SK-N-SH (cell line): ENCODE measurements at regions not wholly inside any gene's neighbourhood (a gene's known extent, or its start where the extent isn't known, plus 50 kb on each side); places are given as distances from the start of the nearest gene placed in this dataset.

Source experiments
- CTCF ChIA-PET: fragments of 300-600, 350-600 bp; formaldehyde crosslinking; extraction: SDS; loops from one replicate; lab custom pipeline; 2021; lab: Yijun Ruan, JAX
- POLR2A ChIA-PET: fragments of 350-600 bp; sonication (Branson Sonifier 250); formaldehyde crosslinking; extraction: SDS; loops from one replicate; lab custom pipeline; 2020; ENCODE audit warnings: antibody characterized with exemption, inconsistent platforms; lab: Yijun Ruan, JAX
- DNase-seq: peaks from one replicate; pipeline ENCODE4 v3.0.0; 2012
- H2AFZ ChIP-seq: fragments of 200-600 bp; sonication (generic); 2 replicates; pipeline ENCODE4 v1.8.1; 2016; ENCODE audit warnings: antibody characterized with exemption, mild to moderate bottlenecking, low read depth
- H3F3A ChIP-seq: fragments of 200-600 bp; sonication (generic); replicated peaks from 2 replicates; pipeline ENCODE3; 2016; ENCODE audit warnings: antibody characterized with exemption, mild to moderate bottlenecking; ENCODE audit not compliant: insufficient read depth
- H3K27ac ChIP-seq, 2 experiments: fragments of 200-500 bp in 1 of 2; fragments of 200-600 bp in 1 of 2; sonication (Bioruptor generic) in 1 of 2; sonication (generic), shearing (Covaris generic) in 1 of 2; 2 replicates each; pipeline versions ENCODE4 v1.5.1 to v1.6.1; 2014 to 2016; ENCODE audit warnings: low read depth in 2 of 2, inconsistent platforms in 1 of 2, low read length in 1 of 2, mild to moderate bottlenecking in 1 of 2, mixed read lengths in 1 of 2
- H3K27me3 ChIP-seq: fragments of 200-600 bp; sonication (generic), shearing (Covaris generic); 2 replicates; pipeline ENCODE4 v1.6.1; 2016; ENCODE audit warnings: mixed run types; ENCODE audit not compliant: insufficient read depth
- H3K36me3 ChIP-seq, 2 experiments: fragments of 200-500 bp in 1 of 2; fragments of 200-600 bp in 1 of 2; sonication (Bioruptor generic) in 1 of 2; sonication (generic) in 1 of 2; replicated peaks in 1 of 2; 2 replicates each; pipeline versions ENCODE3 to v1.5.1; 2014 to 2016; ENCODE audit warnings: low read length in 1 of 2, mild to moderate bottlenecking in 1 of 2; ENCODE audit not compliant: insufficient read depth in 2 of 2, control insufficient read depth in 1 of 2
- H3K4me1 ChIP-seq, 2 experiments: fragments of 200-500 bp in 1 of 2; fragments of 200-600 bp in 1 of 2; sonication (Bioruptor generic) in 1 of 2; sonication (generic), shearing (Covaris generic) in 1 of 2; 2 replicates each; pipeline versions ENCODE4 v1.5.1 to v1.6.1; 2014 to 2016; ENCODE audit warnings: low read depth in 1 of 2, low read length in 1 of 2, mixed run types in 1 of 2; ENCODE audit not compliant: insufficient read depth in 2 of 2, control insufficient read depth in 1 of 2
- H3K4me2 ChIP-seq: fragments of 200-600 bp; sonication (generic), shearing (Covaris generic); 2 replicates; pipeline ENCODE4 v1.6.1; 2017; ENCODE audit warnings: mixed run types
- H3K4me3 ChIP-seq, 2 experiments: fragments of 200-500 bp in 1 of 2; fragments of 200-600 bp in 1 of 2; sonication (Bioruptor generic) in 1 of 2; sonication (generic), shearing (Covaris generic) in 1 of 2; 2 replicates each; pipeline versions ENCODE4 v1.5.1 to v1.8.1; 2014 to 2016; ENCODE audit warnings: low read depth in 2 of 2, inconsistent platforms in 1 of 2, low read length in 1 of 2, mild to moderate bottlenecking in 1 of 2, mixed read lengths in 1 of 2, moderate library complexity in 1 of 2
- H3K79me2 ChIP-seq: fragments of 200-600 bp; sonication (generic); 2 replicates; pipeline ENCODE4 v1.8.1; 2017; ENCODE audit warnings: mild to moderate bottlenecking; ENCODE audit not compliant: insufficient read depth
- H3K9ac ChIP-seq: fragments of 200-600 bp; sonication (generic); 2 replicates; pipeline ENCODE4 v1.6.1; 2017; ENCODE audit warnings: mixed run types
- H3K9me2 ChIP-seq: fragments of 200-600 bp; sonication (generic); 2 replicates; pipeline ENCODE4 v1.6.1; 2017; ENCODE audit warnings: mixed run types
- H3K9me3 ChIP-seq: fragments of 200-600 bp; sonication (generic); 2 replicates; pipeline ENCODE4 v1.6.1; 2017; ENCODE audit warnings: mixed run types, mild to moderate bottlenecking, moderate library complexity
- H4K20me1 ChIP-seq: fragments of 200-600 bp; sonication (generic); 2 replicates; pipeline ENCODE4 v1.6.1; 2017; ENCODE audit warnings: mild to moderate bottlenecking, mixed run types; ENCODE audit not compliant: insufficient read depth
- EP300 ChIP-seq, 2 experiments: IDR thresholded peaks; 2 replicates each; pipeline versions ENCODE4 v1.4.0 to v1.6.1; 2012; ENCODE audit warnings: borderline replicate concordance in 1 of 2, low read depth in 1 of 2, low read length in 1 of 2
- FOXJ3 ChIP-seq: sonication (generic); formaldehyde crosslinking; IDR thresholded peaks from 2 replicates; pipeline ENCODE4 v1.5.1; 2020; ENCODE audit warnings: mild to moderate bottlenecking, missing genetic modification reagents
- JUND ChIP-seq: IDR thresholded peaks from 2 replicates; pipeline ENCODE4 v1.4.0; 2012
- MAX ChIP-seq: IDR thresholded peaks from 2 replicates; pipeline ENCODE4 v1.4.0; 2012; ENCODE audit warnings: low read depth
- RAD21 ChIP-seq: IDR thresholded peaks from 2 replicates; pipeline ENCODE4 v1.6.1; 2012; ENCODE audit warnings: mild to moderate bottlenecking, low read length
- RFX5 ChIP-seq: IDR thresholded peaks from 2 replicates; pipeline ENCODE4 v1.6.1; 2012; ENCODE audit warnings: mild to moderate bottlenecking, improper control_type of control experiment, low read length
- SIN3A ChIP-seq: IDR thresholded peaks from 2 replicates; pipeline ENCODE4 v1.6.1; 2012; ENCODE audit warnings: low read depth, mild to moderate bottlenecking, low read length, moderate library complexity, borderline replicate concordance
- SMC3 ChIP-seq: IDR thresholded peaks from 2 replicates; pipeline ENCODE4 v1.6.1; 2012; ENCODE audit warnings: low read depth, low read length, improper control_type of control experiment
- TAF1 ChIP-seq: IDR thresholded peaks from 2 replicates; pipeline ENCODE4 v1.6.1; 2012; ENCODE audit warnings: low read depth, mild to moderate bottlenecking, low read length, moderate library complexity, borderline replicate concordance
- TCF12 ChIP-seq: IDR thresholded peaks from 2 replicates; pipeline ENCODE4 v1.4.0; 2012
- WGBS: methylation state at CpG from one replicate; pipeline ENCODE4 v1.1.6; 2017; ENCODE audit warnings: low lambda C conversion rate; 5-methylcytosine and 5-hydroxymethylcytosine counted together
- TF ChIP-seq, protein P1 (sequence below): IDR thresholded peaks from 2 replicates; pipeline ENCODE4 v1.4.0; 2012; ENCODE audit warnings: low read depth, borderline replicate concordance
- TF ChIP-seq, protein P2 (sequence below): IDR thresholded peaks from 2 replicates; pipeline ENCODE4 v1.4.0; 2012; ENCODE audit warnings: low read depth, borderline replicate concordance
- TF ChIP-seq, protein P3 (sequence below): fragments of 150-350 bp; IDR thresholded peaks from 2 replicates; pipeline ENCODE4 v1.6.1; 2017; ENCODE audit warnings: antibody characterized with exemption, low read length, low read depth, borderline replicate concordance

- TF ChIP-seq, protein P1, sequence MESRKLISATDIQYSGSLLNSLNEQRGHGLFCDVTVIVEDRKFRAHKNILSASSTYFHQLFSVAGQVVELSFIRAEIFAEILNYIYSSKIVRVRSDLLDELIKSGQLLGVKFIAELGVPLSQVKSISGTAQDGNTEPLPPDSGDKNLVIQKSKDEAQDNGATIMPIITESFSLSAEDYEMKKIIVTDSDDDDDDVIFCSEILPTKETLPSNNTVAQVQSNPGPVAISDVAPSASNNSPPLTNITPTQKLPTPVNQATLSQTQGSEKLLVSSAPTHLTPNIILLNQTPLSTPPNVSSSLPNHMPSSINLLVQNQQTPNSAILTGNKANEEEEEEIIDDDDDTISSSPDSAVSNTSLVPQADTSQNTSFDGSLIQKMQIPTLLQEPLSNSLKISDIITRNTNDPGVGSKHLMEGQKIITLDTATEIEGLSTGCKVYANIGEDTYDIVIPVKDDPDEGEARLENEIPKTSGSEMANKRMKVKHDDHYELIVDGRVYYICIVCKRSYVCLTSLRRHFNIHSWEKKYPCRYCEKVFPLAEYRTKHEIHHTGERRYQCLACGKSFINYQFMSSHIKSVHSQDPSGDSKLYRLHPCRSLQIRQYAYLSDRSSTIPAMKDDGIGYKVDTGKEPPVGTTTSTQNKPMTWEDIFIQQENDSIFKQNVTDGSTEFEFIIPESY, result no peak
- TF ChIP-seq TAF1 (no peak), RAD21 (no peak)
- TF ChIP-seq, protein P2, sequence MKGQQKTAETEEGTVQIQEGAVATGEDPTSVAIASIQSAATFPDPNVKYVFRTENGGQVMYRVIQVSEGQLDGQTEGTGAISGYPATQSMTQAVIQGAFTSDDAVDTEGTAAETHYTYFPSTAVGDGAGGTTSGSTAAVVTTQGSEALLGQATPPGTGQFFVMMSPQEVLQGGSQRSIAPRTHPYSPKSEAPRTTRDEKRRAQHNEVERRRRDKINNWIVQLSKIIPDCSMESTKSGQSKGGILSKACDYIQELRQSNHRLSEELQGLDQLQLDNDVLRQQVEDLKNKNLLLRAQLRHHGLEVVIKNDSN, result no peak
- TF ChIP-seq, all 33 proteins: peak for 0
These were observed 341.4 kb downstream of the ADAMTS20 start (continued) for GRCh38 chr12:43210485-43211192.

- Histone ChIP-seq H3K4me3 (no peak overlapping the region), H3K27me3 (no peaks in the 10 kb centered on the region), H3K9me3 (no peaks in the 10 kb centered on the region), H3F3A (no peaks in the 10 kb centered on the region), H3K27ac (no peak overlapping the region), H3K9ac (no peak overlapping the region), H4K20me1 (no peaks in the 10 kb centered on the region), H3K4me2 (no peak overlapping the region), H3K79me2 (no peaks in the 10 kb centered on the region), H2AFZ (no peak overlapping the region), H3K4me1 (no peaks in the 10 kb centered on the region), H3K9me2 (no peaks in the 10 kb centered on the region), H3K36me3 (no peaks in the 10 kb centered on the region)
- DNase-seq, result no peak
- TF ChIP-seq, protein P2, result no peak
- TF ChIP-seq FOXJ3 (no peak), SIN3A (no peak), RFX5 (no peak), MAX (no peak), EP300 (IDR thresholded peaks at IDR 0.05; ENCODE audit: borderline replicate concordance in 1 of 2, low read depth in 1 of 2, low read length in 1 of 2) (no peak), JUND (no peak), SMC3 (no peak), RAD21 (no peak), TCF12 (no peak)
- TF ChIP-seq, protein P3, sequence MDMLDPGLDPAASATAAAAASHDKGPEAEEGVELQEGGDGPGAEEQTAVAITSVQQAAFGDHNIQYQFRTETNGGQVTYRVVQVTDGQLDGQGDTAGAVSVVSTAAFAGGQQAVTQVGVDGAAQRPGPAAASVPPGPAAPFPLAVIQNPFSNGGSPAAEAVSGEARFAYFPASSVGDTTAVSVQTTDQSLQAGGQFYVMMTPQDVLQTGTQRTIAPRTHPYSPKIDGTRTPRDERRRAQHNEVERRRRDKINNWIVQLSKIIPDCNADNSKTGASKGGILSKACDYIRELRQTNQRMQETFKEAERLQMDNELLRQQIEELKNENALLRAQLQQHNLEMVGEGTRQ, result no peak
- TF ChIP-seq, protein P1, result no peak
- ChIA-PET POLR2A (no interaction called here), CTCF (no interaction called here)
- 40% methylated on average over 3 of the region's 3 CpGs for WGBS
These were observed 343.4 kb downstream of the ADAMTS20 start for GRCh38 chr12:43208627-43209026.
